ENCODE measurements at regions not wholly inside any gene's neighbourhood (a gene's known extent, or its start where the extent isn't known, plus 50 kb on each side); places are given as distances from the start of the nearest gene placed in this dataset.

GRCh38 chr5:163997965-163998364 is 492.5 kb downstream of the MAT2B start:
- Mint-ChIP-seq H3K27me3 (no peaks in the 10 kb centered on the region), H3K27ac (no peak overlapping the region), H3K9me3 (peaks cover 5% of the 10 kb centered on the region), H3K4me1 (no peaks in the 10 kb centered on the region), H3K36me3 (no peaks in the 10 kb centered on the region), H3K4me3 (no peak overlapping the region)

- Mint-ChIP-seq H3K27me3 (no peaks in the 10 kb centered on the region), H3K36me3 (no peaks in the 10 kb centered on the region), H3K9me3 (peaks cover 5% of the 10 kb centered on the region), H3K4me3 (no peak overlapping the region), H3K4me1 (no peaks in the 10 kb centered on the region), H3K27ac (no peak overlapping the region)
Measured at GRCh38 chr5:164000241-164000640, 494.8 kb downstream of the MAT2B start.

- H3K36me3 Mint-ChIP-seq = no peaks in the 10 kb centered on the region
- H3K27me3 Mint-ChIP-seq = no peaks in the 10 kb centered on the region
- no peak overlapping the region for H3K4me3 Mint-ChIP-seq
- no peak overlapping the region for H3K27ac Mint-ChIP-seq
- peaks cover 5% of the 10 kb centered on the region for H3K9me3 Mint-ChIP-seq
- H3K4me1 Mint-ChIP-seq = no peaks in the 10 kb centered on the region
Measured at GRCh38 chr5:164000819-164001218, 495.4 kb downstream of the MAT2B start.

- Mint-ChIP-seq H3K36me3 (no peaks in the 10 kb centered on the region), H3K27me3 (no peaks in the 10 kb centered on the region), H3K9me3 (no peaks in the 10 kb centered on the region), H3K4me1 (no peaks in the 10 kb centered on the region), H3K4me3 (no peak overlapping the region), H3K27ac (no peak overlapping the region)
Measured at GRCh38 chr5:164002214-164002613, 496.8 kb downstream of the MAT2B start.

GRCh38 chr5:164002628-164003027 is 497.2 kb downstream of the MAT2B start:
- H3K36me3 Mint-ChIP-seq = no peaks in the 10 kb centered on the region
- H3K27me3 Mint-ChIP-seq = no peaks in the 10 kb centered on the region
- no peaks in the 10 kb centered on the region for H3K9me3 Mint-ChIP-seq
- H3K4me3 Mint-ChIP-seq = no peak overlapping the region
- no peak overlapping the region for H3K27ac Mint-ChIP-seq
- no peaks in the 10 kb centered on the region for H3K4me1 Mint-ChIP-seq

- Mint-ChIP-seq H3K4me1 (no peaks in the 10 kb centered on the region), H3K27ac (no peak overlapping the region), H3K36me3 (no peaks in the 10 kb centered on the region), H3K4me3 (no peak overlapping the region), H3K27me3 (no peaks in the 10 kb centered on the region), H3K9me3 (no peaks in the 10 kb centered on the region)
Measured at GRCh38 chr5:164005071-164005470, 499.7 kb downstream of the MAT2B start.

- Mint-ChIP-seq H3K27ac (no peak overlapping the region), H3K4me1 (no peaks in the 10 kb centered on the region), H3K27me3 (no peaks in the 10 kb centered on the region), H3K4me3 (no peak overlapping the region), H3K9me3 (no peaks in the 10 kb centered on the region), H3K36me3 (no peaks in the 10 kb centered on the region)
Measured at GRCh38 chr5:164007064-164007463, 501.6 kb downstream of the MAT2B start.

- Mint-ChIP-seq H3K36me3 (no peaks in the 10 kb centered on the region), H3K4me3 (no peak overlapping the region), H3K4me1 (no peaks in the 10 kb centered on the region), H3K27me3 (no peaks in the 10 kb centered on the region), H3K9me3 (no peaks in the 10 kb centered on the region), H3K27ac (no peak overlapping the region)
Measured at GRCh38 chr5:164009621-164010020, 504.2 kb downstream of the MAT2B start.

GRCh38 chr5:164010900-164011299 is 505.5 kb downstream of the MAT2B start:
- no peaks in the 10 kb centered on the region for H3K27me3 Mint-ChIP-seq
- no peaks in the 10 kb centered on the region for H3K9me3 Mint-ChIP-seq
- no peaks in the 10 kb centered on the region for H3K36me3 Mint-ChIP-seq
- H3K27ac Mint-ChIP-seq = no peak overlapping the region
- no peaks in the 10 kb centered on the region for H3K4me1 Mint-ChIP-seq
- no peak overlapping the region for H3K4me3 Mint-ChIP-seq

GRCh38 chr5:164012371-164012770 is 507.0 kb downstream of the MAT2B start:
- Mint-ChIP-seq H3K27ac (no peak overlapping the region), H3K4me3 (no peak overlapping the region), H3K36me3 (no peaks in the 10 kb centered on the region), H3K27me3 (no peaks in the 10 kb centered on the region), H3K9me3 (no peaks in the 10 kb centered on the region), H3K4me1 (no peaks in the 10 kb centered on the region)

GRCh38 chr5:164013077-164013670 is 507.8 kb downstream of the MAT2B start:
- no peak overlapping the region for H3K4me3 Mint-ChIP-seq
- no peaks in the 10 kb centered on the region for H3K36me3 Mint-ChIP-seq
- H3K9me3 Mint-ChIP-seq = no peaks in the 10 kb centered on the region
- no peaks in the 10 kb centered on the region for H3K27me3 Mint-ChIP-seq
- H3K4me1 Mint-ChIP-seq = no peaks in the 10 kb centered on the region
- no peak overlapping the region for H3K27ac Mint-ChIP-seq

GRCh38 chr5:164020116-164020515 is 514.7 kb downstream of the MAT2B start:
- Mint-ChIP-seq H3K9me3 (no peaks in the 10 kb centered on the region), H3K27ac (no peak overlapping the region), H3K36me3 (no peaks in the 10 kb centered on the region), H3K4me3 (no peak overlapping the region), H3K4me1 (no peaks in the 10 kb centered on the region), H3K27me3 (no peaks in the 10 kb centered on the region)

GRCh38 chr5:164027738-164028137 is 522.3 kb downstream of the MAT2B start:
- Mint-ChIP-seq H3K4me1 (no peaks in the 10 kb centered on the region), H3K27ac (no peak overlapping the region), H3K9me3 (no peaks in the 10 kb centered on the region), H3K36me3 (no peaks in the 10 kb centered on the region), H3K27me3 (no peaks in the 10 kb centered on the region), H3K4me3 (no peak overlapping the region)

GRCh38 chr5:164038128-164038783 is 532.8 kb downstream of the MAT2B start:
- Mint-ChIP-seq H3K4me1 (no peaks in the 10 kb centered on the region), H3K27me3 (no peaks in the 10 kb centered on the region), H3K4me3 (no peak overlapping the region), H3K27ac (no peak overlapping the region), H3K36me3 (no peaks in the 10 kb centered on the region), H3K9me3 (no peaks in the 10 kb centered on the region)

GRCh38 chr5:164041105-164041504 is 535.7 kb downstream of the MAT2B start:
- H3K27ac Mint-ChIP-seq = no peak overlapping the region
- no peaks in the 10 kb centered on the region for H3K4me1 Mint-ChIP-seq
- no peaks in the 10 kb centered on the region for H3K27me3 Mint-ChIP-seq
- no peak overlapping the region for H3K4me3 Mint-ChIP-seq
- H3K9me3 Mint-ChIP-seq = no peaks in the 10 kb centered on the region
- no peaks in the 10 kb centered on the region for H3K36me3 Mint-ChIP-seq

GRCh38 chr5:164048359-164048926 is 543.0 kb downstream of the MAT2B start:
- no peaks in the 10 kb centered on the region for H3K27me3 Mint-ChIP-seq
- H3K4me3 Mint-ChIP-seq = no peak overlapping the region
- peaks cover 6% of the 10 kb centered on the region for H3K9me3 Mint-ChIP-seq
- H3K36me3 Mint-ChIP-seq = no peaks in the 10 kb centered on the region
- no peaks in the 10 kb centered on the region for H3K4me1 Mint-ChIP-seq
- no peak overlapping the region for H3K27ac Mint-ChIP-seq
